ENCODE measurements at regions not wholly inside any gene's neighbourhood (a gene's known extent, or its start where the extent isn't known, plus 50 kb on each side); places are given as distances from the start of the nearest gene placed in this dataset.

- TF ChIP-seq, protein P1, sequence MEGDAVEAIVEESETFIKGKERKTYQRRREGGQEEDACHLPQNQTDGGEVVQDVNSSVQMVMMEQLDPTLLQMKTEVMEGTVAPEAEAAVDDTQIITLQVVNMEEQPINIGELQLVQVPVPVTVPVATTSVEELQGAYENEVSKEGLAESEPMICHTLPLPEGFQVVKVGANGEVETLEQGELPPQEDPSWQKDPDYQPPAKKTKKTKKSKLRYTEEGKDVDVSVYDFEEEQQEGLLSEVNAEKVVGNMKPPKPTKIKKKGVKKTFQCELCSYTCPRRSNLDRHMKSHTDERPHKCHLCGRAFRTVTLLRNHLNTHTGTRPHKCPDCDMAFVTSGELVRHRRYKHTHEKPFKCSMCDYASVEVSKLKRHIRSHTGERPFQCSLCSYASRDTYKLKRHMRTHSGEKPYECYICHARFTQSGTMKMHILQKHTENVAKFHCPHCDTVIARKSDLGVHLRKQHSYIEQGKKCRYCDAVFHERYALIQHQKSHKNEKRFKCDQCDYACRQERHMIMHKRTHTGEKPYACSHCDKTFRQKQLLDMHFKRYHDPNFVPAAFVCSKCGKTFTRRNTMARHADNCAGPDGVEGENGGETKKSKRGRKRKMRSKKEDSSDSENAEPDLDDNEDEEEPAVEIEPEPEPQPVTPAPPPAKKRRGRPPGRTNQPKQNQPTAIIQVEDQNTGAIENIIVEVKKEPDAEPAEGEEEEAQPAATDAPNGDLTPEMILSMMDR (IDR thresholded peaks at IDR 0.05), result no peak
- no peak for TF ChIP-seq POLR2A (IDR thresholded peaks at IDR 0.05)
- H3K9me3 ChIP-seq (replicated peaks in 1 of 3), result no peaks in the 10 kb centered on the region
- H3K4me1 ChIP-seq (replicated peaks in 1 of 2), result no peaks in the 10 kb centered on the region
- no peaks in the 10 kb centered on the region for H3K36me3 ChIP-seq (replicated peaks in 1 of 2)
- H3K27me3 ChIP-seq, result no peaks in the 10 kb centered on the region
- no peak overlapping the region for H3K4me3 ChIP-seq
- intact Hi-C loops (cut with DNase I), result no loop called here
- WGBS, 4 donors, result 56 to 65% (median 59%) methylated on average over 4 of the region's 4 CpGs
- no peak for DNase-seq
- no peak overlapping the region for H3K27ac ChIP-seq
Measured at GRCh38 chr1:119228335-119229080, 88.1 kb upstream of the WARS2 start.

- H3K4me3 ChIP-seq, result no peak overlapping the region
- no peak overlapping the region for H3K27ac ChIP-seq
- TF ChIP-seq, protein P1 (IDR thresholded peaks at IDR 0.05), result no peak
- no peak for TF ChIP-seq POLR2A (IDR thresholded peaks at IDR 0.05)
- no peaks in the 10 kb centered on the region for H3K27me3 ChIP-seq
- H3K36me3 ChIP-seq (replicated peaks in 1 of 2), result no peaks in the 10 kb centered on the region
- no peaks in the 10 kb centered on the region for H3K9me3 ChIP-seq (replicated peaks in 1 of 3)
- intact Hi-C loops (cut with DNase I), result no loop called here
- WGBS, 4 donors, result 85 to 92% (median 89%) methylated on average over 2 of the region's 2 CpGs
- no peak for DNase-seq
- no peaks in the 10 kb centered on the region for H3K4me1 ChIP-seq (replicated peaks in 1 of 2)
Measured at GRCh38 chr1:119235120-119235519, 94.7 kb upstream of the WARS2 start.

DNA sequence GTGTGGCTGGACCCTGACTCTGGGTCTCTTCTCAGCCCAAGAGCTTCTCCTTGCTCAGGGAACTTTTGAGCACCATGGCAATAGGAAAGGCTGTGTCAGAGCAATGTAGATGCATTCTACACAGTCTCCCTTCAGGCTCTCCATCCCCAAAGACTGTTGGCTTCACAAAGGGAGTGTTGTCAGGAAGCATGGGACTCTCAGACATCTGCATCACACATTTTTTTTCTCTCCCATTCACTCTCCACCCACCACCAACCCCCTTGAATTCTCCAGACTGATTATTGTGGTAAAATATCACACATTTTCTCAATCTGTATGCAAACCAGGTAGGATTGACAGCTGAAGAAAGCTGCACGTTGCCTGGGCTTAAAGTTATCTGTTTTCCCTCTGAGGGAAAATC lies 105.4 kb upstream of the WARS2 start:
- WGBS, 4 donors, result 73 to 80% (median 75%) methylated on average over 1 of the region's 1 CpG
- TF ChIP-seq POLR2A (IDR thresholded peaks at IDR 0.05), result no peak
- TF ChIP-seq, protein P1 (IDR thresholded peaks at IDR 0.05), result no peak
- no peak for DNase-seq
- H3K4me3 ChIP-seq, result no peak overlapping the region
- H3K36me3 ChIP-seq (replicated peaks in 1 of 2), result no peaks in the 10 kb centered on the region
- intact Hi-C loops (cut with DNase I), result no loop called here
- H3K27ac ChIP-seq, result no peak overlapping the region
- H3K27me3 ChIP-seq, result no peaks in the 10 kb centered on the region
- no peaks in the 10 kb centered on the region for H3K4me1 ChIP-seq (replicated peaks in 1 of 2)
- H3K9me3 ChIP-seq (replicated peaks in 1 of 3), result no peaks in the 10 kb centered on the region

DNA sequence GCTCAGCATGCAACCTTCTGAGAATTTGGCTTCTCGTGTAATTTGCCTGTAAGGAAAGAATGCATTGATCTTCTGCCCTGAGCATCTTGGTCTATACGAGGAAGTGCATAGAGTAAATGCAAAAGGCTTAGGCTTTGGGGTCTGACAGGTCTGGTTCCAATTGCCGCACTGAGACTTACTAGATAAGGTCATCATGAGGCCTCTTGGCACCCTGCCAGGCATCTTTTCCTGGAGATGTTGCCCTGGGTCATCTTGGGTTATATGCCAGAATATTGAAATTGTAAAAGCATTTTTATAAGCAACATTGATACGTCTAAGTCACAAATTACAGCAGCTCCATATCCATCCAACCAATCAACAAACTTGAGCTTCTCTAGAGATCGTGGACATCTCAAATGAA lies 108.8 kb upstream of the WARS2 start:
- Histone ChIP-seq H3K4me3 (no peak overlapping the region), H3K36me3 (replicated peaks in 1 of 2) (no peaks in the 10 kb centered on the region), H3K27ac (no peak overlapping the region), H3K4me1 (replicated peaks in 1 of 2) (no peaks in the 10 kb centered on the region), H3K27me3 (no peaks in the 10 kb centered on the region), H3K9me3 (replicated peaks in 1 of 3) (no peaks in the 10 kb centered on the region)
- intact Hi-C loops (cut with DNase I), result no loop called here
- no peak for TF ChIP-seq POLR2A (IDR thresholded peaks at IDR 0.05)
- TF ChIP-seq, protein P1 (IDR thresholded peaks at IDR 0.05), result no peak
- peak in 1 of 7 donors; percentile 4 for DNase-seq
- 88 to 96% (median 93%) methylated on average over 5 of the region's 5 CpGs for WGBS, 4 donors
